NCI-H226 (cell line): ENCODE measurements at regions not wholly inside any gene's neighbourhood (a gene's known extent, or its start where the extent isn't known, plus 50 kb on each side); places are given as distances from the start of the nearest gene placed in this dataset.

Experiments
- DNase-seq: peaks from one replicate; pipeline ENCODE4 v3.0.0-alpha.2; 2015

- DNase-seq: peak; percentile 52
These were observed 93.3 kb upstream of the SLC44A1 start for GRCh38 chr9:105150991-105151685.

GRCh38 chr9:105151686-105151995 is 92.8 kb upstream of the SLC44A1 start:
- DNase-seq: no peak

GRCh38 chr9:105154723-105155191 is 89.7 kb upstream of the SLC44A1 start:
- no peak for DNase-seq

GRCh38 chr9:105157171-105157583 is 87.3 kb upstream of the SLC44A1 start:
- DNase-seq: peak; percentile 55

GRCh38 chr9:105158020-105158419 is 86.4 kb upstream of the SLC44A1 start:
- no peak for DNase-seq

- DNase-seq: no peak
These were observed 85.6 kb upstream of the SLC44A1 start for GRCh38 chr9:105158898-105159297.

- no peak for DNase-seq
These were observed 75.6 kb upstream of the SLC44A1 start for GRCh38 chr9:105168870-105169319.

- DNase-seq: no peak
These were observed 73.4 kb upstream of the SLC44A1 start for GRCh38 chr9:105171076-105171475.

- DNase-seq: no peak
These were observed 72.9 kb upstream of the SLC44A1 start for GRCh38 chr9:105171589-105171988.

- DNase-seq: no peak
These were observed 72.0 kb upstream of the SLC44A1 start for GRCh38 chr9:105172436-105172835.

GRCh38 chr9:105173306-105173705 is 71.1 kb upstream of the SLC44A1 start:
- no peak for DNase-seq

GRCh38 chr9:105173826-105174225 is 70.6 kb upstream of the SLC44A1 start:
- no peak for DNase-seq

- no peak for DNase-seq
These were observed 68.3 kb upstream of the SLC44A1 start for GRCh38 chr9:105176194-105176593.

GRCh38 chr9:105178076-105178475 is 66.4 kb upstream of the SLC44A1 start:
- no peak for DNase-seq

- DNase-seq: peak; percentile 55
These were observed 56.7 kb upstream of the SLC44A1 start for GRCh38 chr9:105187781-105188180.

- DNase-seq: no peak
These were observed 55.7 kb upstream of the SLC44A1 start for GRCh38 chr9:105188746-105189145.

- DNase-seq: no peak
These were observed 52.8 kb upstream of the SLC44A1 start for GRCh38 chr9:105191508-105192121.

- DNase-seq: no peak
These were observed 50.9 kb upstream of the SLC44A1 start for GRCh38 chr9:105193560-105193959.

- no peak for DNase-seq
These were observed 50.2 kb upstream of the SLC44A1 start for GRCh38 chr9:105194234-105194633.
